GM21423 (cell line): ENCODE measurements at regions not wholly inside any gene's neighbourhood (a gene's known extent, or its start where the extent isn't known, plus 50 kb on each side); places are given as distances from the start of the nearest gene placed in this dataset.
"Not testable (repeated sequence)": the region's sequence is repeated elsewhere in the genome, so short reads cannot be mapped to it uniquely, and the experiment has no call there.

Experiments
- ATAC-seq: cut with Tn5 transposase; IDR thresholded peaks from one replicate; pipeline ENCODE4 v1.9.1; 2021; ENCODE audit warnings: mild to moderate bottlenecking, moderate library complexity; ENCODE audit not compliant: unreplicated experiment

- ATAC-seq = no peak
Observed at GRCh38 chr12:70008944-70009343, 183.9 kb downstream of the MYRFL start.

- no peak for ATAC-seq
Observed at GRCh38 chr12:70011353-70011752, 186.3 kb downstream of the MYRFL start.

DNA sequence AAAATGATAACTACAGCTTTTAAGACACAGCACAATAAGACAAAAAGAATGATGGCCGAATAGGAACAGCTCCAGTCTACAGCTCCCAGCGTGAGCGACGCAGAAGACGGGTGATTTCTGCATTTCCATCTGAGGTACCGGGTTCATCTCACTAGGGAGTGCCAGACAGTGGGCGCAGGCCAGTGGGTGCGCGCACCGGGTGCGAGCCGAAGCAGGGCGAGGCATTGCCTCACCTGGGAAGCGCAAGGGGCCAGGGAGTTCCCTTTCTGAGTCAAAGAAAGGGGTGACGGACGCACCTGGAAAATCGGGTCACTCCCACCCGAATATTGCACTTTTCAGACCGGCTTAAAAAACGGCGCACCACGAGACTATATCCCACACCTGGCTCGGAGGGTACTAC is 188.0 kb downstream of the MYRFL start:
- ATAC-seq = not testable (repeated sequence)

DNA sequence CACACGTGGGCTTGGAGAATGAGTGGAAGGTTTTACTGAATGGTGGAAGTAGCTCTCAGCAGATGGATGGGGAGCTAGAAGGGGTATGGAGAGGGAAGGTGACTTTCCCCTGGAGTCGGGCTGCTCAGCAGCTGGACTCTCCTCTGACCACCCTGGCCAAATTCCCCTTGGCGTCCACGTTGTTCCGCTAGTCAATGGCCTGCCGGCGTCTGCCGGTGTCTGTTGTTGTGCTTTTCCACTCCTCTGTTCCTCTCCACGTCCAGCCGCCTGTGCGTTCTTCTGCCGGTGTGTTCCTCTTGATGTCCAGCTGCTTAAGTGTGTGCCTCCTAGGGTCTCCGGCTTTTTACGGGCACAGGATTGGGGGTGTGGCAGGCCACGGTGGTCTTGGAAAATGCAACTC is 203.5 kb downstream of the MYRFL start:
- no peak for ATAC-seq

DNA sequence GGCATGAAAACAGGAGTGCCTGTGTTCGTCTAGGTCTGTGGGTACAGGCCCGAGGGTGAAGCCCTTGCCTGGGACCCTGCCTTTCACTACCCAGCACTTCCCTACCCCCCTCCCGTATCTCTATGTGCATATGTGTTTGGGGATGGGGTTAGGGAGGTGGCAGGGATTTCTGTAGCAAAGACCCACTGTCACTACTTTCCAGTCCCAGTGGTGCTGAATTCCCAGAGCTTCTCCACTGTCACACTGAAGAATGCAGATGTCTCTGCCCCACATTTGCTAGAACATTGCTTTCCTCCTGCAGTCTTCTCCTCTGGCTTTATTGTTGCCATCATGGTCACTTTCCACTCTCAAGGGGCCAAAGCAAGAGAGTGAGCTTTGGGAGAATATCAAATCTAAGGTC is 203.9 kb downstream of the MYRFL start:
- no peak for ATAC-seq

DNA sequence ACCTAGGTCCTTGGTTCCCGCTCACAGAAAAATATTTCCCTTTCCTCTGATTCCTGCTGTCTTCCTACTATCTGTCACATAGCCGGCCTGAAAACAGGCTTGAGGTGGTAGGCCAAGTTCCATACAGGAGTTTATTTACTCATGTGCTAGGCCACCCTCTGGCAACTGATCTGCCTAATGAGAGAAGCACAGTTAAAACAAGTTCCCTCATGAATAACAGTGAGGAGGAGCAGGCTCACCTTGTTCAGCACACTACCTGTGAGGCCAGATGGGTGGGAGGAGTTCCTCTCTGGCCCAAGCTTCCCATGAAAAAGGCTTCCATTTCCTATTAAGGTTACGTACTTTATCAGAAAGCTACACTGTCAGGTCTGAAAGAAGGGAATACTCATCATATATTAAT is 206.0 kb downstream of the MYRFL start:
- no peak for ATAC-seq

DNA sequence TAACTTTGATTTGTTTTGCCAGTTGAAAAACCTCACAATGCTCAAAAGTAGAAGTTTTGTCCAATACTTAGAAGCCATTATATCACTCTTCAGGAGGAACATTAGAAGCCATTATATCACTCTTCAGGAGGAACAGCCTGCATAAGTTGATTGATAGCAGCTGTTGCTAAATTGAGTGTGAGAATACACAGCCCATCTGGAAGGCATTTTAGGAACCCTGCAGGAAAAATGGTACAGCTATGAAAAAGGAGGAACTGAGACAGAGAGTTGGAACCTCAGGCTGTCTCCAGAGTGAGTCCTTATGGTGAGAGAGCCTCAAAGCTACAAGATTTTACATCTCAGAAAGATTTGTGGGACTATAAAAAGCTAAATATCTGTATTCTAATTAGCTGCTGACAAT is 207.0 kb downstream of the MYRFL start:
- no peak for ATAC-seq

DNA sequence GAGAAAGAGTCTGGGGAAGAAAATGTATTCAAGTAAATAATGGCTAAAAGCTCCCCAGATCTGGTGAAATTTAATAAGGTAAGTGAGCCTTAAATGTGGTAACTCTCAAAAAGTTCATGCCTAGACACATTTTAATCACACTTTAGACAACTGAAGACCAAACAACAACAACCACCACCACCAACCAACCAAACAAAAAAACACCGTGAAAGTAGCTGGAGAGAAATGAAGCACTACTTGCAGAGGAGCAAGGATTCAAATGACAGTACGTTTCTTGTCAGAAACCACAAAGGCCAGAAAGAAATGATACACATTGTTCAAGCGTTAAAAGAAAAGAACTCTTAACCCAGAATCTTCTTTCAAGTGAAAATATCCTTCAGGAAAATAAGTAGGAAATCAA is 208.3 kb downstream of the MYRFL start:
- ATAC-seq = no peak

GRCh38 chr12:70040141-70040540 is 203.1 kb upstream of the CNOT2 start:
- no peak for ATAC-seq

GRCh38 chr12:70042675-70043074 is 200.6 kb upstream of the CNOT2 start:
- no peak for ATAC-seq

DNA sequence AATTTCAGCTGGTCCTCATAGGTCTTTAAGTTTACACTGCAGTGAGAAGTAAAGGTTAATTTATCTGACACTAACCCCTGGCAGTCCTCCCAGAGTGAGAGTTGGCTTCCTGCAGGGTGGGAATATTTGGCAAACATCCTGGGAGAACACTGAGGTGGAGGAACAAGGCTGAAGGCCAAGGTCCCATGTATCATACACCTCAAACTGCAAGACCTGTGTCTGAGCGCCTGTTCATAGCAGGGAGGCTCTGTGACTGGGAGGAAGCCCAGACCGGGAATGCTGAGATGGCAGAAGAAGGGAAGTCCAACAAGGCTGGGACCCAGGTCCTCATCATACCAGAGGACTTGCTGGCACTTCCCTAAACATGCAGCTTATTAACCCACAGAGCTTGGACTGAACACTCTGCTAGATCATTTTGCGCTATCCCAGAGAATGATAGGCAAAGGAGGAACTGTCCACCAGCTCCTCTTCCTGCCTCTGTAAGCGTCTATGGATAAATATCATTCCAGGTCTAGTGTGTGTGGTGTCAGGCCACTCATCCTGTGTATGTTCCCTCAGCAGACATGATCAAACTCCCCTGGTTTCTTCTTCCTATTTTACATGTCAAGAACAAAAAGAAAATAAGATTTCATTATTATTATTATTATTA is 199.6 kb upstream of the CNOT2 start:
- ATAC-seq = no peak

GRCh38 chr12:70044167-70044566 is 199.1 kb upstream of the CNOT2 start:
- ATAC-seq = no peak

DNA sequence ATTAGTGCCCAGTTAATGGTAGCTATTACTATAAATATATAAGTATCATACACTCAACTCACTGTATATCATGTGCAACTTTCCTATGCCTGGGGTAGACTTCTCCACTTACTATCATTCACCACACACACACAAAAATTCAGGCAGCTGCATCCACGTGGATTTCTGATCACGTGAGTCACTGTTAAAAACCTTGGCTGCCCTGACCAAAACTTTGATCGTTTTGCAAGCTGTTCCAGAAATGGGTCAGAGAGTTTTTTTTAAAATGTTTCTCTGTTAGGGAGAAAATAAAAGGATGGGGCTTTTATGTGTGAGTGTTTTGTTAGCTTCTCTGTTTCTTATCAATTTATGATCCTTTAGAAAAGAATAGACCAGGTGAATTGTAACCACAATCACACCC is 198.2 kb upstream of the CNOT2 start:
- no peak for ATAC-seq

- no peak for ATAC-seq
Observed at GRCh38 chr12:70045514-70045913, 197.7 kb upstream of the CNOT2 start.

DNA sequence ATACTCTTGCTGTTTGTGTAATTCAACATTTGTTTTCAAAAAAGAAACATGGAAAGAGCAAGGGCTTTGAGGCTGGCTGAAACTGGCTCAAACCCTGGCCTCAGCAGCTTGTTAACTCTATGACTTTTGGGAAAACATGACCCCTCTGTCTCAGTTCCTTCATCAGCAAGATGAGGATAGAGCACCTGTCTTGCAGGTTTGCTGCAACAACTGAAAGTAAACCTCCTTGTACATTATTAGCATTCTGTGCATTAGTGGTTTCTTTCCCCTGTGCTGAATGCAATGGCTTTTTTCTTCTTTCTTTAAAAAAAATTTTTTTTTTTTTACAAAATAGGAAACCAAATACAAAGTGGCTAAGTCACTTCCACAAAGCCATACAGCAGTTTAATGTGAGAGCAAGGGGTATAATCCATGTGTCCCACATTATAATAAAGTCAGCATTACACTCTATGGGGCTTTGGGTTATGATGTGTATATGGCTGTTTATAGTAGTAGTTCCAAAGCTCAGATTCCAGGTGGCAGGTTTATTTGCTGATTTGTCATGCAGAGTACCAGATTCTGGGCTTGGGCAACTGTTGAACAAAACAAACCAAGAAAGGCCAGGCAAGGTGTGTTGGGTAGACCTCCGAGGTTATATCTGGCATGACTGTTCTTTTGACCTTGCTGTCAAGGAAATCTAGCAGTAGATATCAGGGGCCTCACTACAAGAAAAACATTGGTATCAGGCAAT is 194.5 kb upstream of the CNOT2 start:
- no peak for ATAC-seq

DNA sequence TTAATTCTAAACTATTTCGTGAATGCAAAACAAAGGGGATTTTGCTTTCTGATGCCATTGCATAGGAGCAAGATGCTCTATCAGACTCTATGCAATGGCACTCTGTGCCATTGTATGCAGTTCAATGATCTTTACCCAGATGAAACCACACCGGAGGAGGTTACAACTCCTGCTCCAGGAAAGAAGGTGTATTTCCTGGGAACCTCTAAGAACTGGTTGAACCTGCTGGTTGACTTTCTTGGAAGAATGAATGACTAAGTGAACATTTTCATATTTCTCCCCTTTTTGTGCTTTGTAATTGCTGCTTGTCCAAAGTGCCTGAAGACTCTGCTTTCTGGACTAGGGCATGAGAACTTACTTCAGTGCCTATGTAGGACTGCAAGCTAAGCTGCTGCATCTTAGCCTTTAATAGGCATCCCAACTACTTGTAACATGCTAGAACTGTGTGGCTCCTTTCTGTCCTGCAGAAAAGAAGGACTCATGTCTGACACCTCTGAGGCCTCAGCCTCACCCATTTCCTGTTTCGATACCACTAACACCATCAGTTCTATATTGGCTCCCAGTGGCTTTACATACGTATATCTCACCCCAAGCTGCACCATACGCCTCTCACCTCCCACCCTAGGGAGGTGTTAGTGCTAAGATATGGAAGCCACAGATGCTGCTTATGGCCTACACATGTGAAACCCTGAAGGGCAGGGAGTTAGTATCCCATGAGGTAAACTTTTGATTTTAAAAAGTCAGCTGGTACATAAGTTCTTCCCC is 193.5 kb upstream of the CNOT2 start:
- peak; percentile 91 for ATAC-seq

DNA sequence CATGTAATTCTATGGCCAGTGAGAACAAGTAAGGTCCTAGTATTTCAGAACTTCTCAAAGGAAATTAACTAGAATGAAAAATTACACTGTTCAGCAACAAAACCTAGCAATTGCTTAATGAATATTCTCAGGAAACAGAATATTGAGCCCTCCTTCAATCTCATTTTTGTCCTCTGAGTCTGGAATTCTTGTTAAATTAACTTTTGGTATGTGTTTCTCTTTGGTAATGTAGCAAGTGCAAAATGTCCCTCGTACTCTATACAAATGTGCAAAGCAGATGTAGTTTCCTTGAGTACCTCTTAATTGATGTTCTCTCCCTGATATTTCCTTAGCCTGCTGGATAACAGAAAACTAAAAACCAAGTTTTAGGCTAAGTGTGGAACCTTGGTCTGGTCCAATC is 190.8 kb upstream of the CNOT2 start:
- no peak for ATAC-seq

- ATAC-seq = no peak
Observed at GRCh38 chr12:70052931-70053497, 190.2 kb upstream of the CNOT2 start.

DNA sequence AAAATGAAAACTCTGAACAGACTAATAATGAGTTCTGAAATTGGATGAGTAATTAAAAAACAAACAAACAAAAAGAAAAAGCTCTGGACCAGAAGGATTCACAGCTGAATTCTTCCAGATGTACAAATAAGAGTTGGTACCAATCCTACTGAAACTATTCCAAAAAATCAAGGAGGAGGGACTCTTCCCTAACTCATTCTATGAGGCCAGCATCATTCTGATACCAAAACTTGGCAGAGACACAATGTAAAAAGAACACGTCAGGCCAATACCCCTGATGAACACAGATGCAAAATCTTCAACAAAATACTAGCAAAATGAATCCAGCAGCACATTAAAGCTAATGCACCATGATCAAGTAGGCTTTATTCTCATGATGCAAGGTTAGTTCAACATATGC is 183.9 kb upstream of the CNOT2 start:
- ATAC-seq = no peak

DNA sequence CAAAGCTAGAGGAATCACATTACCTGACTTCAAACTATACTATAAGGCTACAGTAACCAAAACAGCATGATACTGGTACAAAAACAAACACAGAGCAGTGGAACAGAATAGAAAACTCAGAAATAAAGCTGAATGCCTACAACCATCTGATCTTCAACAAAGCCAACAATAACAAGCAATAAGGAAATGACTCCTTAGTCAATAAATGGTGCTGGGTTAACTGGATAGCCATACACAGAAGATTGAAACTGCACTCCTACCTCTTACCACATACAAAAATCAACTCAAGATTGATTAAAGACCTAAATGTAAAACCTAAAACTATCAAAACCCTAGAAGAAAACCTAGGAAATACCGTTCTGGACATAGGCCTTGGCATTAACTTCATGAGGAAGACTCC is 182.6 kb upstream of the CNOT2 start:
- no peak for ATAC-seq

- ATAC-seq = no peak
Observed at GRCh38 chr12:70068743-70069142, 174.5 kb upstream of the CNOT2 start.
